HEK293T (cell line): ENCODE measurements at regions not wholly inside any gene's neighbourhood (a gene's known extent, or its start where the extent isn't known, plus 50 kb on each side); places are given as distances from the start of the nearest gene placed in this dataset.

ENCODE experiments used
- CTCF ChIA-PET: fragments of 350-600 bp; formaldehyde crosslinking; extraction: SDS; loops from one replicate; lab custom pipeline; 2021; ENCODE audit warnings: antibody characterized with exemption, inconsistent platforms; lab: Yijun Ruan, JAX
- POLR2A ChIA-PET: fragments of 350-600 bp; formaldehyde crosslinking; extraction: SDS; loops from one replicate; lab custom pipeline; 2020; ENCODE audit warnings: antibody characterized with exemption, inconsistent platforms; lab: Yijun Ruan, JAX
- DNase-seq: peaks from one replicate; pipeline ENCODE4 v3.0.0; 2012; ENCODE audit warnings: mixed read lengths; ENCODE audit errors: extremely low spot score
- ARNT ChIP-seq: fragments of 450-650 bp; IDR thresholded peaks from 2 replicates; pipeline ENCODE4 v1.6.1; 2017; ENCODE audit warnings: mild to moderate bottlenecking
- BHLHE40 ChIP-seq: fragments of 450-650 bp; IDR thresholded peaks from 2 replicates; pipeline ENCODE4 v1.6.1; 2016; ENCODE audit warnings: mild to moderate bottlenecking, moderate library complexity, borderline replicate concordance
- CTBP1 ChIP-seq: fragments of 450-650 bp; IDR thresholded peaks from 2 replicates; pipeline ENCODE4 v1.6.1; 2016; ENCODE audit warnings: borderline replicate concordance
- ELF4 ChIP-seq: fragments of 450-650 bp; IDR thresholded peaks from 2 replicates; pipeline ENCODE4 v1.6.1; 2017; ENCODE audit warnings: antibody characterized with exemption
- FOXA1 ChIP-seq: fragments of 450-650 bp; IDR thresholded peaks from 2 replicates; pipeline ENCODE4 v1.6.1; 2016; ENCODE audit warnings: mild to moderate bottlenecking
- FOXK2 ChIP-seq: fragments of 450-650 bp; IDR thresholded peaks from 2 replicates; pipeline ENCODE4 v1.6.1; 2016; ENCODE audit warnings: mild to moderate bottlenecking
- FOXM1 ChIP-seq: fragments of 450-650 bp; IDR thresholded peaks from 2 replicates; pipeline ENCODE4 v1.6.1; 2017; ENCODE audit warnings: mild to moderate bottlenecking, borderline replicate concordance
- HDGF ChIP-seq: fragments of 450-650 bp; IDR thresholded peaks from 2 replicates; pipeline ENCODE4 v1.6.1; 2017; ENCODE audit warnings: antibody characterized with exemption, borderline replicate concordance
- L3MBTL2 ChIP-seq: fragments of 450-650 bp; conservative IDR thresholded peaks from 2 replicates; pipeline ENCODE4 v1.6.1; 2016; ENCODE audit warnings: mild to moderate bottlenecking
- LEF1 ChIP-seq: fragments of 450-650 bp; IDR thresholded peaks from 2 replicates; pipeline ENCODE4 v1.6.1; 2017; ENCODE audit warnings: mild to moderate bottlenecking, borderline replicate concordance
- NFRKB ChIP-seq: fragments of 450-650 bp; IDR thresholded peaks from 2 replicates; pipeline ENCODE4 v1.6.1; 2016; ENCODE audit warnings: mild to moderate bottlenecking, moderate library complexity
- PKNOX1 ChIP-seq: fragments of 450-650 bp; IDR thresholded peaks from 2 replicates; pipeline ENCODE4 v1.6.1; 2016
- SP1 ChIP-seq: fragments of 450-650 bp; IDR thresholded peaks from 2 replicates; pipeline ENCODE4 v1.6.1; 2017
- SUZ12 ChIP-seq: fragments of 450-650 bp; IDR thresholded peaks from 2 replicates; pipeline ENCODE4 v1.6.1; 2016; ENCODE audit warnings: mild to moderate bottlenecking
- TARDBP ChIP-seq: fragments of 450-650 bp; IDR thresholded peaks from 2 replicates; pipeline ENCODE4 v1.6.1; 2016
- ZNF384 ChIP-seq: fragments of 450-650 bp; IDR thresholded peaks from 2 replicates; pipeline ENCODE4 v1.6.1; 2016

GRCh38 chr22:49112661-49113626, 714.7 kb downstream of the BRD1 start:
- TF ChIP-seq HDGF (no peak), BHLHE40 (no peak)
- CTCF ChIA-PET, result no interaction called here
- DNase-seq, result no peak
- POLR2A ChIA-PET, result no interaction called here

- CTCF ChIA-PET, result no interaction called here
- TF ChIP-seq ARNT (no peak), FOXK2 (no peak)
- no peak for DNase-seq
- POLR2A ChIA-PET, result no interaction called here
Measured at GRCh38 chr22:49112176-49112575, 715.5 kb downstream of the BRD1 start.

- CTCF ChIA-PET, result no interaction called here
- POLR2A ChIA-PET, result no interaction called here
- no peak for TF ChIP-seq HDGF
- no peak for TF ChIP-seq FOXM1
- TF ChIP-seq FOXK2, result no peak
- no peak for TF ChIP-seq FOXA1
- TF ChIP-seq L3MBTL2, result no peak
- no peak for TF ChIP-seq SP1
- TF ChIP-seq CTBP1, result no peak
- TF ChIP-seq NFRKB, result no peak
- TF ChIP-seq TARDBP, result no peak
- no peak for TF ChIP-seq ARNT
- TF ChIP-seq BHLHE40, result no peak
- no peak for TF ChIP-seq ELF4
- TF ChIP-seq PKNOX1, result no peak
- no peak for TF ChIP-seq LEF1
- no peak for TF ChIP-seq ZNF384
- TF ChIP-seq SUZ12, result no peak
- no peak for DNase-seq
Measured at GRCh38 chr22:49111085-49111484, 716.6 kb downstream of the BRD1 start.

GRCh38 chr22:49108636-49109315, 718.9 kb downstream of the BRD1 start:
- POLR2A ChIA-PET, result no interaction called here
- CTCF ChIA-PET, result no interaction called here
- DNase-seq, result no peak
- no peak for TF ChIP-seq TARDBP
- no peak for TF ChIP-seq PKNOX1
- TF ChIP-seq FOXA1, result no peak
- no peak for TF ChIP-seq NFRKB
- TF ChIP-seq ELF4, result no peak
- no peak for TF ChIP-seq BHLHE40
- no peak for TF ChIP-seq LEF1
- no peak for TF ChIP-seq SP1
- TF ChIP-seq ZNF384, result no peak
- TF ChIP-seq CTBP1, result no peak
- TF ChIP-seq HDGF, result no peak
- no peak for TF ChIP-seq FOXM1
- TF ChIP-seq SUZ12, result no peak
- no peak for TF ChIP-seq L3MBTL2
- no peak for TF ChIP-seq ARNT
- no peak for TF ChIP-seq FOXK2

GRCh38 chr22:49107961-49108530, 719.6 kb downstream of the BRD1 start:
- no peak for DNase-seq
- no peak for TF ChIP-seq FOXK2
- 0 out of 2 replicates have a peak, but pooled peaks have one; percentile 9 for TF ChIP-seq PKNOX1
- ChIA-PET POLR2A (no interaction called here), CTCF (no interaction called here)

GRCh38 chr22:49107561-49107960, 720.1 kb downstream of the BRD1 start:
- POLR2A ChIA-PET, result no interaction called here
- DNase-seq, result no peak
- TF ChIP-seq FOXA1 (no peak), L3MBTL2 (no peak), BHLHE40 (no peak), SUZ12 (no peak), SP1 (no peak), CTBP1 (no peak), LEF1 (no peak), ARNT (no peak), FOXK2 (no peak), HDGF (no peak), ZNF384 (no peak), PKNOX1 (no peak), ELF4 (no peak), FOXM1 (no peak), TARDBP (no peak), NFRKB (no peak)
- CTCF ChIA-PET, result no interaction called here
